Stomach smooth muscle (tissue), 2 donors: ENCODE measurements at regions not wholly inside any gene's neighbourhood (a gene's known extent, or its start where the extent isn't known, plus 50 kb on each side); places are given as distances from the start of the nearest gene placed in this dataset.
"Not testable (repeated sequence)": the region's sequence is repeated elsewhere in the genome, so short reads cannot be mapped to it uniquely, and the experiment has no call there.

ENCODE experiments used
- H3K27ac ChIP-seq: one replicate; pipeline ENCODE4 v1.7.0; 2013; ENCODE audit warnings: mild to moderate bottlenecking, low read length, inconsistent platforms
- H3K27me3 ChIP-seq, 2 donors: one replicate each; pipeline ENCODE4 v1.7.0; 2013; ENCODE audit warnings: low read length in 2 of 2; ENCODE audit not compliant: insufficient read depth in 2 of 2, control insufficient read depth in 1 of 2
- H3K36me3 ChIP-seq, 2 donors: one replicate each; pipeline ENCODE4 v1.7.0; 2013; ENCODE audit warnings: low read length in 2 of 2; ENCODE audit not compliant: control insufficient read depth in 2 of 2, insufficient read depth in 2 of 2
- H3K4me1 ChIP-seq: one replicate; pipeline ENCODE4 v1.7.0; 2013; ENCODE audit warnings: low read length; ENCODE audit not compliant: control insufficient read depth, insufficient read depth
- H3K4me3 ChIP-seq, 2 donors: one replicate each; pipeline ENCODE4 v1.7.0; 2013; ENCODE audit warnings: low read length in 2 of 2
- H3K9ac ChIP-seq, 2 donors: one replicate each; pipeline ENCODE4 v1.7.0; 2013; ENCODE audit warnings: low read length in 2 of 2, mild to moderate bottlenecking in 1 of 2
- H3K9me3 ChIP-seq, 2 donors: one replicate each; pipeline ENCODE4 v1.7.0; 2013; ENCODE audit warnings: low read length in 2 of 2; ENCODE audit not compliant: control insufficient read depth in 2 of 2
- donor health status: healthy.
- donor health status: Pancreatic carcinoma.

- no peak overlapping the region for H3K27ac ChIP-seq
- no peaks in the 10 kb centered on the region for H3K27me3 ChIP-seq
- H3K4me1 ChIP-seq = no peaks in the 10 kb centered on the region
- no peak overlapping the region for H3K4me3 ChIP-seq
- peaks cover 0 to 5% of the 10 kb centered on the region in 2 donors for H3K9me3 ChIP-seq
- H3K9ac ChIP-seq = no peak overlapping the region
- H3K36me3 ChIP-seq = no peaks in the 10 kb centered on the region
Measured at GRCh38 chr7:118948508-118948907, 724.0 kb downstream of the ANKRD7 start.

GRCh38 chr7:118949031-118949430 is 724.5 kb downstream of the ANKRD7 start:
- Histone ChIP-seq H3K4me1 (no peaks in the 10 kb centered on the region), H3K9me3 (peaks cover 0 to 5% of the 10 kb centered on the region in 2 donors), H3K36me3 (no peaks in the 10 kb centered on the region), H3K9ac (no peak overlapping the region), H3K27me3 (no peaks in the 10 kb centered on the region), H3K4me3 (no peak overlapping the region), H3K27ac (no peak overlapping the region)

DNA sequence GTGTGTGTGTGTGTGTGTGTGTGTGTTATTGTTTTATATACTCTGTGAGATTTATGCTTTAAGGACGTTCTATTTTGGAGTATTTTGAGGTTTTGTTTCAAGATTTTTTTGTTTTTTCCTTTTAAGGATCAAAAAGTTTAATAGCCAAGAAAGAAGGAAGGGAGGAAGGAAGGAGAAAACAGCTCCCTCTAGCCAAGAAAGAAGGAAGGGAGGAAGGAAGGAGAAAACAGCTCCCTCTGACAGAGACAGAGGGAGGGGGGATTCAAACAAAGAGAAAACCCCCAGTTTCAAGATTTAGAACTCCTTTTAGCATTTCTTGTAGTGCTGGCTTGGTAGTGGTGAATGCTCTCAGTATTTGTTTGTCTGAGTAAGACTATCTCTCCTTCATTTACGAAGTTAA is 731.8 kb downstream of the ANKRD7 start:
- H3K36me3 ChIP-seq, H3K9me3 ChIP-seq, H3K4me1 ChIP-seq, H3K27ac ChIP-seq, H3K9ac ChIP-seq, H3K4me3 ChIP-seq, H3K27me3 ChIP-seq: not testable (repeated sequence)

- Histone ChIP-seq H3K9me3 (no peaks in the 10 kb centered on the region), H3K9ac (no peak overlapping the region), H3K27me3 (no peaks in the 10 kb centered on the region), H3K4me3 (no peak overlapping the region), H3K27ac (no peak overlapping the region), H3K36me3 (no peaks in the 10 kb centered on the region), H3K4me1 (no peaks in the 10 kb centered on the region)
Measured at GRCh38 chr7:118969370-118969769, 744.9 kb downstream of the ANKRD7 start.

GRCh38 chr7:118971706-118972105 is 747.2 kb downstream of the ANKRD7 start:
- Histone ChIP-seq H3K4me1 (no peaks in the 10 kb centered on the region), H3K27me3 (no peaks in the 10 kb centered on the region), H3K4me3 (no peak overlapping the region), H3K9me3 (no peaks in the 10 kb centered on the region), H3K36me3 (no peaks in the 10 kb centered on the region), H3K27ac (no peak overlapping the region), H3K9ac (no peak overlapping the region)

- no peak overlapping the region for H3K9ac ChIP-seq
- H3K27ac ChIP-seq = no peak overlapping the region
- no peaks in the 10 kb centered on the region for H3K27me3 ChIP-seq
- no peaks in the 10 kb centered on the region for H3K4me1 ChIP-seq
- no peaks in the 10 kb centered on the region for H3K36me3 ChIP-seq
- H3K9me3 ChIP-seq = no peaks in the 10 kb centered on the region
- no peak overlapping the region for H3K4me3 ChIP-seq
Measured at GRCh38 chr7:118974836-118975235, 750.3 kb downstream of the ANKRD7 start.

DNA sequence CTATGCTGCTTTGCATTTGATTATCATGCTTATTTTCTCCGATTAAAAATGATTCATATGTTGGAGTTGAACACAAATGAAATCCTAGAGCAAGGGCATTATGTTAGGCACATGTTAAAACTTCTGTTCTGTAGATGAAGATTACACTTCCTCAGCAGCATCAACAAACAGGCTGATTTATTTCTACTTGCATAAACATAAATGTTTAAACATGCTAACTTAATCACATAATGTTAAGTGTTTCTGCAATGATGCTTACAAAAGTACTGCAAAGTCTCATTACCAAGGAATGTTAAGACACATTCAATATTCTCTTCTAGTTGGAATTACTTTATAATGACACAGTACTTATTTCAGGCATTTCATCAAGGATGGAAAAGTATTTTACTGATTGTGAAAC is 770.8 kb downstream of the ANKRD7 start:
- Histone ChIP-seq H3K9me3 (no peaks in the 10 kb centered on the region), H3K4me1 (no peaks in the 10 kb centered on the region), H3K27ac (no peak overlapping the region), H3K9ac (no peak overlapping the region), H3K27me3 (no peaks in the 10 kb centered on the region), H3K4me3 (no peak overlapping the region), H3K36me3 (no peaks in the 10 kb centered on the region)

DNA sequence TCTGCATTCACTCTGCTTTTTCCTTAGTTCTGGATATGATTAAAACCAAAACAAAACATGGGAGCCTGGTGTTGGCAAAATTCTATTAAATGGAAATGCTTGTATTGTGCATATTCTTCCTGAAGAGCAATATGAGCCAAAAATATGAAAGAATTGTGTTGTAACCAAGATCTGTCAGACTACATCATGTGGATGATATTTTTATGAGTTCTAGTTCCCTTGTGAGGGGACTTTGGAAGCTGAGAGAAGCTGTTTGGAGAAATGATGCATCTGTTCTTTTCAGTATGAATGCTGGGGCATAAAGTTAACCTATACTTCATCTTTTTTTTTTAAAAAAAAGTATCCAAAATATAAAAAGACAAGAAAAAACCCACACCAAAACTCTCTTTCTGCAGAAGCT is 782.7 kb downstream of the ANKRD7 start:
- Histone ChIP-seq H3K9ac (no peak overlapping the region), H3K27ac (no peak overlapping the region), H3K4me3 (no peak overlapping the region), H3K36me3 (no peaks in the 10 kb centered on the region), H3K27me3 (no peaks in the 10 kb centered on the region), H3K9me3 (no peaks in the 10 kb centered on the region), H3K4me1 (no peaks in the 10 kb centered on the region)

GRCh38 chr7:119010635-119011034 is 786.1 kb downstream of the ANKRD7 start:
- Histone ChIP-seq H3K36me3 (no peaks in the 10 kb centered on the region), H3K27ac (no peak overlapping the region), H3K27me3 (no peaks in the 10 kb centered on the region), H3K9ac (no peak overlapping the region), H3K9me3 (no peaks in the 10 kb centered on the region), H3K4me1 (no peaks in the 10 kb centered on the region), H3K4me3 (no peak overlapping the region)

GRCh38 chr7:119026391-119026790 is 801.9 kb downstream of the ANKRD7 start:
- Histone ChIP-seq H3K9me3 (no peaks in the 10 kb centered on the region), H3K4me1 (no peaks in the 10 kb centered on the region), H3K27ac (no peak overlapping the region), H3K9ac (no peak overlapping the region), H3K4me3 (no peak overlapping the region), H3K36me3 (no peaks in the 10 kb centered on the region), H3K27me3 (no peaks in the 10 kb centered on the region)

DNA sequence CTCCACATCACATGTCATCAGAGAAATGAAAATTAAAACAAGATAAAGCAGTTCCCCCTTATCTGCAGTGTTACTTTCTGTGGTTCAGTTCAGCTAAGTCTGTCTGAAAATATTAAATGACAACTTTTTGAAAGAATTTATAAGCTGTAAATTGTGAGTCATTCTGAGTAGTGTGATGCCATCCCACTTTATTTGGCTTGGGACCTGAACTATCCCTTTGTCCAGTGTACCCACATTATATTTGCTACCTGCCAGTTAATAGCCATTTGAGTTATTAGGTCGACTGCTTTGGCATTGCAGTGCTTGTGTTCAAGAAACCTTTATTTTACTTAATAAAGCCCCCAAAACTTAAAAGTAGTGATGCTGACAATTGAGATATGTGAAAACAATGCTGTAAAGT is 804.2 kb downstream of the ANKRD7 start:
- H3K9me3 ChIP-seq = no peaks in the 10 kb centered on the region
- no peak overlapping the region for H3K9ac ChIP-seq
- H3K27me3 ChIP-seq = no peaks in the 10 kb centered on the region
- no peaks in the 10 kb centered on the region for H3K36me3 ChIP-seq
- H3K27ac ChIP-seq = no peak overlapping the region
- no peaks in the 10 kb centered on the region for H3K4me1 ChIP-seq
- no peak overlapping the region for H3K4me3 ChIP-seq

GRCh38 chr7:119032136-119032535 is 807.6 kb downstream of the ANKRD7 start:
- not testable (repeated sequence) for H3K4me3 ChIP-seq, H3K36me3 ChIP-seq, H3K27me3 ChIP-seq, H3K27ac ChIP-seq, H3K4me1 ChIP-seq, H3K9me3 ChIP-seq, H3K9ac ChIP-seq
